Type B pancreatic cell (in vitro differentiated cells): ENCODE measurements at regions not wholly inside any gene's neighbourhood (a gene's known extent, or its start where the extent isn't known, plus 50 kb on each side); places are given as distances from the start of the nearest gene placed in this dataset.
"Not testable (repeated sequence)": the region's sequence is repeated elsewhere in the genome, so short reads cannot be mapped to it uniquely, and the experiment has no call there.

Experiments used
- DNase-seq: peaks from one replicate; pipeline ENCODE4 v3.0.0; 2021; ENCODE audit warnings: mixed read lengths; ENCODE audit not compliant: unreplicated experiment; ENCODE audit errors: extremely low spot score
- H3K27ac Mint-ChIP-seq: 2 replicates; pipeline ENCODE4 v1.8.0; 2021; ENCODE audit warnings: mild to moderate bottlenecking, mixed read lengths
- H3K27me3 Mint-ChIP-seq: 2 replicates; pipeline ENCODE4 v1.8.0; 2021; ENCODE audit warnings: mixed read lengths
- H3K36me3 Mint-ChIP-seq: 2 replicates; pipeline ENCODE4 v1.8.0; 2021; ENCODE audit warnings: mixed read lengths
- H3K4me1 Mint-ChIP-seq: one replicate; pipeline ENCODE4 v1.8.0; 2021; ENCODE audit warnings: mixed read lengths; ENCODE audit not compliant: unreplicated experiment
- H3K4me3 Mint-ChIP-seq: 2 replicates; pipeline ENCODE4 v1.8.0; 2021; ENCODE audit warnings: mild to moderate bottlenecking, mixed read lengths
- H3K9me3 Mint-ChIP-seq: 2 replicates; pipeline ENCODE4 v1.8.0; 2021; ENCODE audit warnings: mixed read lengths
- TF ChIP-seq, protein P1 (sequence below): fragments of 200-600 bp; sonication (generic); conservative IDR thresholded peaks from 2 replicates; pipeline ENCODE4 v1.5.0; 2021; ENCODE audit warnings: antibody characterized with exemption, mild to moderate bottlenecking

DNA sequence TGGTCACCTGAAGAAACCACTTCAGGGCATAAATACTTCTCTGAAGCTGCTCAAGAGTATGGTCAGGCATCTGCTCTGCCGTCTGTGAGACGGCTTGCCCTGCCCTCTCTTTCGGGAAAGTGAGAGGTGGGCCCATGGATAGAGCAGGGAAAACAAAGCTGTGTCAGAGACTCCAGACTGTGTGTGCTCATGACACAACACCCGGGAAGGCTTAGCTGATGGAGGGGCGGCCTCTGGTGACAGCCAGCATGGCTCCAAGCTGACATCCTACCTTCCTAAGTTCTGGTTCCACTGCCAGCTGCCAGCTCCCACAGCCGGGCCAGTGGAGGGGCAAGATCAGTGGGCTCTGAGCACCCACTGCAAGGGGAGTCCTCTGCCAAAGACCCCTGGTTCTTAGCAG is 215.3 kb downstream of the ANKRD30B start:
- no peaks in the 10 kb centered on the region for H3K4me1 Mint-ChIP-seq

DNA sequence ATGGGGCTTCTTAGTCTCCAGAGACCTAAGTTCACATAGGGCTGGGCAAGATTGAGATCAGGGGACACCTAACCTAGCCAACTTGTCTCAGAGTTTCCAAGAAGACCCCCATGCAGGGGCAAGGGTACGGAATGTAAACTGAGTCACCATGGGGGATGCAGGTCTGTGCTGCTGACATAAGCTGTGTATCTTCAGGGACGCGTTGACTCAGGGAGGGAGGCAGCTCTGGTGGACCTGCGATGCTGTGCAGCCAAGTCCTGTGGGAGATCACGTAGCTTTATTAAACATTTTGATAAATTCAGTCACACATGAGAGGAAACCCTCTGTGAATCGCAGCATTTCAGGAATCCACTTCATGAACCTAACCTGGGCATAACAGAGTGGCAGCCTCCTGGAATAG is 216.0 kb downstream of the ANKRD30B start:
- no peaks in the 10 kb centered on the region for H3K9me3 Mint-ChIP-seq
- H3K4me1 Mint-ChIP-seq = no peaks in the 10 kb centered on the region
- no peaks in the 10 kb centered on the region for H3K36me3 Mint-ChIP-seq
- H3K27ac Mint-ChIP-seq = no peak overlapping the region
- TF ChIP-seq, protein P1, sequence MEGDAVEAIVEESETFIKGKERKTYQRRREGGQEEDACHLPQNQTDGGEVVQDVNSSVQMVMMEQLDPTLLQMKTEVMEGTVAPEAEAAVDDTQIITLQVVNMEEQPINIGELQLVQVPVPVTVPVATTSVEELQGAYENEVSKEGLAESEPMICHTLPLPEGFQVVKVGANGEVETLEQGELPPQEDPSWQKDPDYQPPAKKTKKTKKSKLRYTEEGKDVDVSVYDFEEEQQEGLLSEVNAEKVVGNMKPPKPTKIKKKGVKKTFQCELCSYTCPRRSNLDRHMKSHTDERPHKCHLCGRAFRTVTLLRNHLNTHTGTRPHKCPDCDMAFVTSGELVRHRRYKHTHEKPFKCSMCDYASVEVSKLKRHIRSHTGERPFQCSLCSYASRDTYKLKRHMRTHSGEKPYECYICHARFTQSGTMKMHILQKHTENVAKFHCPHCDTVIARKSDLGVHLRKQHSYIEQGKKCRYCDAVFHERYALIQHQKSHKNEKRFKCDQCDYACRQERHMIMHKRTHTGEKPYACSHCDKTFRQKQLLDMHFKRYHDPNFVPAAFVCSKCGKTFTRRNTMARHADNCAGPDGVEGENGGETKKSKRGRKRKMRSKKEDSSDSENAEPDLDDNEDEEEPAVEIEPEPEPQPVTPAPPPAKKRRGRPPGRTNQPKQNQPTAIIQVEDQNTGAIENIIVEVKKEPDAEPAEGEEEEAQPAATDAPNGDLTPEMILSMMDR = no peak
- no peak overlapping the region for H3K4me3 Mint-ChIP-seq
- DNase-seq = no peak
- H3K27me3 Mint-ChIP-seq = no peaks in the 10 kb centered on the region

More for the DNA sequence above, 215.3 kb downstream of the ANKRD30B start:
- Mint-ChIP-seq H3K4me3 (no peak overlapping the region), H3K9me3 (no peaks in the 10 kb centered on the region), H3K36me3 (no peaks in the 10 kb centered on the region), H3K27ac (no peak overlapping the region), H3K27me3 (no peaks in the 10 kb centered on the region)
- no peak for DNase-seq
- TF ChIP-seq, protein P1 = no peak

DNA sequence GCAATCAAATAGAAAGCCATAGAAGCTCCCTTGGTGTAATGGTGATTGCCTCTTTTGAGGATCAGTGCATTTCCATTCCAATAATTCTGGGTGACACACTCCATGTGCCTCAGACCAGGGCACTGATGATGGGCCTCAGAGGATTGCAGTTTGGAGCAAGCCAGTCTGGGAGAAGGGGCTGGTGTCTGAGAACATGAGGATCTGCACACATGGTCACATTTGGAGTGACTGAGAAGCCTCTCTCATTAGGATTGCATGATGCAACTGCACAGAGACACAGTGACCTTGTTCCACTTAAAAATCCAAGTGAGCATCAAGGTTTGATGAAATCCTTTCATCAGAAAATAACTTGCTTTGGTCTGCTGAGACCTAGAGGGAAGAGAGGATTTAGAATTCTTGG is 216.4 kb downstream of the ANKRD30B start:
- no peak overlapping the region for H3K27ac Mint-ChIP-seq
- no peak overlapping the region for H3K4me3 Mint-ChIP-seq
- H3K9me3 Mint-ChIP-seq = no peaks in the 10 kb centered on the region
- no peaks in the 10 kb centered on the region for H3K4me1 Mint-ChIP-seq
- no peak for DNase-seq
- no peaks in the 10 kb centered on the region for H3K27me3 Mint-ChIP-seq
- TF ChIP-seq, protein P1 = no peak
- H3K36me3 Mint-ChIP-seq = no peaks in the 10 kb centered on the region

DNA sequence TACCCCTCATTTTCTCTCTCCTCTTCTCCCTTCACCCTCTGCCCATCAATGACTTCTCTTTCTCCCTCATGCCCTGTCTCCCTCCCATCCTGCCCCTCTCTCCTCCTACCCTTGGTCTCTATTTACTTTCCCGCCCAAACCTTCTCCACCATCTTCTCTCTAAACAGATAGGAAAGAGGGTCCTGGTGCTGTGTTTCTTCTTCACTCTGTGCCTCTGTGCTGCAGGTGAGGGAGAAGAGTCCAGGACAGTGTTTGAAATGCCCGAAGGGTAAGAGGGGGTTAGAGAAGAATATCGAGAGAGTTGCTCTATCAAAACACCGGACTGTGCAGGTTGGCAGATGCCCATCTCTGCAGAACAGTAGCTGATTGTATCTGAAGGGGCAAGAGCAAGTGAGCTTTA is 217.0 kb downstream of the ANKRD30B start:
- not testable (repeated sequence) for H3K4me1 Mint-ChIP-seq, DNase-seq, H3K4me3 Mint-ChIP-seq, H3K36me3 Mint-ChIP-seq, H3K27ac Mint-ChIP-seq, H3K27me3 Mint-ChIP-seq, H3K9me3 Mint-ChIP-seq

DNA sequence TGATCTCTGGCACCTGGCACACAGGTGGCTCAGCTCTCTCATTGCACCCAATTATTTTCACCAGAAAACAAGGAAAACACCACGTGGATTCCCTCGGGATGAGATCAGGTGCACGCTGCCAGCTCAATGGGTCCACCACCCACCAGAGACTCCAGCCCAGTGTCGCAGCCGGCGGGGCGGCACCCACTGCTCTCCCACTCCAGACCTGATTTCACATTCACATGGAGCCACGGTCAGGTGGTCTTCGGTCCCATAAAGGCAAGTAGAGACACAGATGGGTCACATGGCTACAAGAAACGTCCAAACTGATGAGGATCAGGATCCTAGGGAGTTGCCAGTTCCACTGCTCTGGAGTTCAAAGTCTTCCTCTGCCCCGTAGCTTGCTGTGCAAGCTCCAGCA is 217.6 kb downstream of the ANKRD30B start:
- DNase-seq = no peak
- TF ChIP-seq, protein P1 = no peak
- H3K36me3 Mint-ChIP-seq = no peaks in the 10 kb centered on the region
- no peaks in the 10 kb centered on the region for H3K4me1 Mint-ChIP-seq
- no peaks in the 10 kb centered on the region for H3K27me3 Mint-ChIP-seq
- H3K4me3 Mint-ChIP-seq = no peak overlapping the region
- H3K9me3 Mint-ChIP-seq = no peaks in the 10 kb centered on the region
- H3K27ac Mint-ChIP-seq = no peak overlapping the region

DNA sequence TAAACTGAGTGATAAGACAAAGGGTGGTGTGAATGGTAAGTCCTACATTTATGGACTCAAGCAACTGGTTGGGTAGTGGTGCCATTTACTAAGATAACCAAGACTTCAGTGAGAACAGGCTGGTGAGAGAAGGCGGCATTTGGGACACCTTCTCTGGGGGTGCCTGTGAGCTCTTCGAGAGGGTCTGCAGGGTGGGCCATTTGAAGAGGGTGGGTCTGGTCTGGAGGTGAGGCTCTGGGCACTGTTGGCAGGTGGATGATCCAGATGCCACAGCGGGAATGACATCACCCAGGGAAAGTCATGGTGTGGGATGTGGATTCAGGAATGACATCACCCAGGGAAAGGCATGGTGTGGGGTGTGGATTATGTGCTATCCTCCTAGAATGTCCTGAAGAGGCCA is 219.3 kb downstream of the ANKRD30B start:
- not testable (repeated sequence) for H3K4me1 Mint-ChIP-seq, H3K36me3 Mint-ChIP-seq, DNase-seq, H3K4me3 Mint-ChIP-seq, H3K27me3 Mint-ChIP-seq, H3K27ac Mint-ChIP-seq, H3K9me3 Mint-ChIP-seq

DNA sequence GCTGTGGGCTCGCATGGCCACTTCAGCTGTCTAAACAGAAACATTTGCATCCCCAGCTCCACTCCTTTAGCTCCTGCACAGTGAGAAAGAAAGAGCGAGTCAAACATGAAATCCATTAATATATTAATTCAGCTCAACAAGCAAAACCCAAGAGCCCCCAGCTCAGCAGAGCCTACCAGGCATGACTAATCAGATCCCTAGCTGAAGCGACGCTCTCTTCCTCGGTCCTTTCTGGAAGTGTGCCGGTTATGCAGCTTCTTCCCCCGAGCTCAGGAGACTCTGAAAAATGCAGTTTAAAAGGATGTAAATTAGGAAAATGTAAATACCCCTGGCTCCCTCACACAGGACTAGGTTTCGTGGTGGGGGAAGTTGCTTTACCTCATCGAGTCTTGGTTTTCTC is 221.5 kb downstream of the ANKRD30B start:
- no peaks in the 10 kb centered on the region for H3K36me3 Mint-ChIP-seq
- no peak overlapping the region for H3K27ac Mint-ChIP-seq
- H3K4me1 Mint-ChIP-seq = no peaks in the 10 kb centered on the region
- peaks cover 5% of the 10 kb centered on the region for H3K9me3 Mint-ChIP-seq
- TF ChIP-seq, protein P1 = no peak
- no peak overlapping the region for H3K4me3 Mint-ChIP-seq
- no peak for DNase-seq
- H3K27me3 Mint-ChIP-seq = no peaks in the 10 kb centered on the region
